Mesodermal cell (in vitro differentiated cells): ENCODE measurements at regions not wholly inside any gene's neighbourhood (a gene's known extent, or its start where the extent isn't known, plus 50 kb on each side); places are given as distances from the start of the nearest gene placed in this dataset.
A peak's percentile ranks its signal among the peaks of the same experiment; 100 is the strongest.

ENCODE experiments used
- H3K27ac ChIP-seq: 2 replicates; pipeline ENCODE4 v1.7.0; 2013; ENCODE audit warnings: mild to moderate bottlenecking, low read depth, low read length, moderate library complexity; ENCODE audit not compliant: severe bottlenecking
- H3K36me3 ChIP-seq: 2 replicates; pipeline ENCODE4 v1.7.1; 2013; ENCODE audit warnings: mild to moderate bottlenecking, low read length, moderate library complexity; ENCODE audit not compliant: control insufficient read depth, insufficient read depth
- H3K4me1 ChIP-seq: one replicate; pipeline ENCODE4 v1.7.1; 2013; ENCODE audit warnings: mild to moderate bottlenecking, low read length; ENCODE audit not compliant: insufficient read depth, control insufficient read depth, poor library complexity, severe bottlenecking
- H3K4me3 ChIP-seq: 2 replicates; pipeline ENCODE4 v1.7.0; 2013; ENCODE audit warnings: low read length, control low read depth, mild to moderate bottlenecking; ENCODE audit not compliant: insufficient read depth, poor library complexity, severe bottlenecking; ENCODE audit errors: extremely low read depth
- H3K9me3 ChIP-seq: 2 replicates; pipeline ENCODE4 v1.7.1; 2013; ENCODE audit warnings: mild to moderate bottlenecking, low read length, moderate library complexity; ENCODE audit not compliant: control insufficient read depth
- WGBS, 2 experiments: methylation state at CpG; one replicate each; pipeline ENCODE4 v1.1.5; 2013; ENCODE audit warnings: missing lambda C conversion rate in 2 of 2; ENCODE audit not compliant: insufficient coverage in 2 of 2; 5-methylcytosine and 5-hydroxymethylcytosine counted together

- Histone ChIP-seq H3K9me3 (no peaks in the 10 kb centered on the region), H3K36me3 (no peaks in the 10 kb centered on the region), H3K27ac (peak overlapping the region; percentile 92), H3K4me1 (peaks cover 62% of the 10 kb centered on the region), H3K4me3 (no peak overlapping the region)
- 86% methylated on average over 1 of the region's 2 CpGs; no CpG with 5 or more reads in 1 of the 2 experiments for WGBS, 2 experiments
Observed at GRCh38 chr10:78806681-78807221, 262.0 kb upstream of the ZMIZ1 start.

GRCh38 chr10:78807504-78808203, 261.1 kb upstream of the ZMIZ1 start:
- Histone ChIP-seq H3K4me1 (peaks cover 58% of the 10 kb centered on the region), H3K9me3 (no peaks in the 10 kb centered on the region), H3K27ac (peak overlapping the region; percentile 69), H3K36me3 (no peaks in the 10 kb centered on the region), H3K4me3 (no peak overlapping the region)
- 62 to 70% methylated on average over 7 to 8 of the region's 12 CpGs for WGBS, 2 experiments

DNA sequence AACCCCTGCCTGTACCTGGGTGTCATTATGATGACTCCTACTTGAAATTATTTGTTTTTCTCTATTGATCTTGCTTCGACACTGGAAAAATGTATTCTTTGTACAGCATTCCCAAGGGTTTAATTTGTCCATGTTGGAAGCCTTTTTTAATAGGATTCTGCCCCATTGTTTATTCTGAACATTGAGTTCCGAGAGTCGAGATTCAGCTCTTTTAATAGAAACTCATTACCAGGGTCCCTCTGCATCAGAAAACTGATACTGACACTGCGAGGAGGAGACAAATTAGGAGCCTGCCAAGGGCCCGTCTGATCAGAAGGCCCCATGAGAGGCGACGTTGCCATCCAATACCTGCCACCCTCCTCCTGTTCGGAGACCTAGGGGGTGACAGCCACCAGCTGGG, 260.5 kb upstream of the ZMIZ1 start:
- no peaks in the 10 kb centered on the region for H3K36me3 ChIP-seq
- peak overlapping the region; percentile 69 for H3K27ac ChIP-seq
- 85 to 100% methylated on average over 5 to 7 of the region's 8 CpGs for WGBS, 2 experiments
- no peaks in the 10 kb centered on the region for H3K9me3 ChIP-seq
- no peak overlapping the region for H3K4me3 ChIP-seq
- H3K4me1 ChIP-seq = peaks cover 52% of the 10 kb centered on the region

DNA sequence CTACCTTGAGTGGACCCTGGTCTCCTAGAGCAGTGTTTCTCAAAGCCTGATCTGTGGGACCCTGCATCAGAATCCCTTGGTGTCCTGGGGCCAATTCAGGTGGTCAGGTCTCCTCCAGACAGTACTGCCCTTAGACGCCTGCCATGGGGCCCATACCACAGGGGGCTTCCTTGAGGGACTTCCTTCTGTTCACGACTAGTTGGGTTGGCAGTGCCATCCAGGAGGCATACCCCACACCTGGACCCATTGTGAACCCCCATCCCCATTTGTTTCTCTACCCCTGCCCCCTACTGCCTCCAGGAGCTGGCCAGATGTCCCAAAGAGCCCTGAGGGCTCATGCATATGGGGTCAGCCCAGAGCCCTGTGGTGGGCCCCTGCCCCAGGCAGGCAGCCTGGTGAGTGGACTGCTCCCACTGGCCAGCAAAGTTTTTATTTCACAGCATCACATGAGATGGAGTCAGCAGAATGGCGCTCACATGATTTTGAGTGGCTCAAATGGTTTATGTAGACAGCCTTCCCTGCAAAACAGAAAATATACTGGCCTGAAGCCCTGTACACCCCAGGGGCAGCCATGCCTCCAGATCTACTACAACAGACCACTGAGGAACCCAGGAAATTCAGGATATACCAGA, 259.9 kb upstream of the ZMIZ1 start:
- Histone ChIP-seq H3K27ac (peak overlapping the region; percentile 69), H3K4me1 (peaks cover 47% of the 10 kb centered on the region), H3K4me3 (no peak overlapping the region), H3K36me3 (no peaks in the 10 kb centered on the region), H3K9me3 (no peaks in the 10 kb centered on the region)
- 95 to 100% methylated on average over 1 to 2 of the region's 3 CpGs for WGBS, 2 experiments

DNA sequence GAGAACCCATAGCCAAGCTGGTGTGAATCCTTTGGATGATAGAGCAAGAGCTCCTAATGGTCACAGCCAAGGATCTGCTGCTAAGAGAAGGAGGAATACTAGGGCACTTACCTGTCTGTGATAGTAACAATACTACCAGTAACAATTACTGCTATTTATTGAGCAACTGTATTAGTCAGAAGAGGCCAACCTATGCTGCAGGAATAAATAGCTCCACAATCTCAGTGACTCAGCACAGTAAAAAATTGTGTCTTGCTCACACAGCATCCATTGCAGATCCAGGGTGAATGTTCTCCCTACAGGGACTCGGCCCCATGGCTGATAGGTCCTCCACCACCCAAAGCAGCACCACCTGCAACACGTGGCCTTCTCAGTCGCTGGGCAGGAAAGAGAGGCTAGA, 257.6 kb upstream of the ZMIZ1 start:
- WGBS, 2 experiments = 100% methylated on average over 1 of the region's 3 CpGs; no CpG with 5 or more reads in 1 of the 2 experiments

DNA sequence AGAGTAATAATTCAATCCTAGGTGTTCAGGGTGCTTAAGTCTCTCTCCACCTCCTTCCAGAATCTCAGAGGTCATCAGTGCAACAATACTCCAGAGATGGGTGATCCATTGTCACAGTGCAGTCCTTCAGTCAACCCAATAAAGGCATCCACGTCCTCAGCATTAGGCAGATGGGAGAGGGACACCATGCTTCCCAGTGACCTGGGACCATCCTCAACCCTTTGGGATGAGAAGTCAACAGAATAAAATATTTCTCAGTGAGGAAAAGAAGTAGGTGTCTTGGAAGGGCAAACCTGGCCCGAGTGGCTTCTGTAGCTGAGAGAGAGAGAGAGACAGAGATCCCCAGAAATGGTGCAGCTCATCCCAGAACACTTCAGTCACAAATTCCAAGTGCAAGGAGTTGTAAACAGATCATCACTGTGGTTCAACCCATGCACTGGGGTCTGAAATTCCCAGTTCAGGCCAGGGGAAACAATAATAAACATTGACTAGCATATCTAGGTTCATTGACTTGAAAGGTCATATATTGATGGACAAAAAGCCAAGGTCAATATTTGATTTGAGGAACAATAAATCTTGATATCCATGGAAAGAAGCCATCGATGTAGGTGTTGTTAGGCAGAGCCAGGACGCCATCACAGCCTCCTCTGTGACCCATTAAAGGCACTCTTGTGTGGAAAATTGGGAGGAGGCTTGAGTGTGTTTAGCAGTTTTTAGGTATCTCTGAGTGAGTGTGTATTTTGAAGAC, 256.0 kb upstream of the ZMIZ1 start:
- Histone ChIP-seq H3K4me3 (no peak overlapping the region), H3K4me1 (peaks cover 10% of the 10 kb centered on the region), H3K27ac (no peak overlapping the region), H3K9me3 (no peaks in the 10 kb centered on the region), H3K36me3 (no peaks in the 10 kb centered on the region)
- WGBS, 2 experiments = 88 to 92% methylated on average over 2 of the region's 4 CpGs

More for the DNA sequence above, 257.6 kb upstream of the ZMIZ1 start:
- Histone ChIP-seq H3K36me3 (no peaks in the 10 kb centered on the region), H3K27ac (no peak overlapping the region), H3K9me3 (no peaks in the 10 kb centered on the region), H3K4me1 (peaks cover 26% of the 10 kb centered on the region), H3K4me3 (no peak overlapping the region)

GRCh38 chr10:78813526-78813925, 255.2 kb upstream of the ZMIZ1 start:
- 82 to 92% methylated on average over 1 of the region's 1 CpG for WGBS, 2 experiments
- Histone ChIP-seq H3K27ac (no peak overlapping the region), H3K4me3 (no peak overlapping the region), H3K36me3 (no peaks in the 10 kb centered on the region), H3K9me3 (no peaks in the 10 kb centered on the region), H3K4me1 (peaks cover 4% of the 10 kb centered on the region)

GRCh38 chr10:78813998-78814399, 254.8 kb upstream of the ZMIZ1 start:
- no peak overlapping the region for H3K27ac ChIP-seq
- 83 to 90% methylated on average over 6 of the region's 6 CpGs for WGBS, 2 experiments
- no peak overlapping the region for H3K4me3 ChIP-seq
- H3K4me1 ChIP-seq = no peaks in the 10 kb centered on the region
- H3K36me3 ChIP-seq = no peaks in the 10 kb centered on the region
- no peaks in the 10 kb centered on the region for H3K9me3 ChIP-seq

DNA sequence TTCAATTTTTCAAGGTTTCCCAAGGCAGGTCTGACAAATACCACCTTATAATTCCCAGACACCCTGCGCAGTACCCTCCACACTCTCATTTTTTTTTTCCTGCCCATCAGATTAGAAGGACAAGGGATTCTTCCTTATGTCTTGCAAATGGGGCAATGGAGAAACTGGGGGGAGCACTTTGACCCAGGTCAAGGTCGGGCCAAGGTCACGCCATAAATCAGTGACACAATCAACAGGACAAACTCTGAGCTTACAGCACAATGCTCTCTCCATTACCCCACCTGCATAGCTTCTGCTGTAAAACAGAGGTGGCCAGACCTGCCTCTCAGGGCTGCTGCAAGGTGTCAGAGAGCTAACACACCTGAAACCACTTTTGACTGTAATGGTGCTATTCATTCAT, 254.4 kb upstream of the ZMIZ1 start:
- 86% methylated on average over 2 of the region's 3 CpGs; no CpG with 5 or more reads in 1 of the 2 experiments for WGBS, 2 experiments
- Histone ChIP-seq H3K27ac (no peak overlapping the region), H3K36me3 (no peaks in the 10 kb centered on the region), H3K4me3 (no peak overlapping the region), H3K4me1 (no peaks in the 10 kb centered on the region), H3K9me3 (no peaks in the 10 kb centered on the region)

DNA sequence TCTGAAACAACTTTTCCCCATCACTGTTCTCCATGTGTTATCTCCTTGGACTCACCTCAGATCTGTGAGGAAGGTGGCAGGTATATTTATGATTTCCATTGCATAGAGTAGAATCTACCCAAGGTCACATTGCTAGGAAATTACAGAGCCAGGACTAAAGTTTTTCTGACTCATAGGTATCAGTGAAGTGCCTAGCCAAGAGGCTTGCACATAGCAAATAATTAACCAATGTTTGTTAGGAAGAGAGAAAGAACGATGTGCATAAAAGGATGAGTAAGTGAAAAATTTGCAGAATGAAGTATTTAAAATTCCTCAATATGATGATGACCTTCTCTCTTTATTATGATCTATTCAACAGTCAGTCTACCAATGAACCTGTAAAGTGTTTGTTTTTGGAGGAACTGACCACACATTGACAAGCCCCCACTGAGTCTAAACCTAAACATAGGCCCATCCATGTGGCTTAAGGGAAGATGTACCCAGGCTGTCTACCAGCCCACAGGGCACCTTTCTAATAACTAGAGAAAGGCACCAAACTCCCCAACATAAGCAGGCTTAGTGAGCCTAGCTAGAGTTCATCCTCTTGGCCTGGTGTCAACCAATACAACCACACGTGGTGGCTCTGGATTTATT, 252.9 kb upstream of the ZMIZ1 start:
- no peaks in the 10 kb centered on the region for H3K4me1 ChIP-seq
- WGBS, 2 experiments = 80 to 100% methylated on average over 1 of the region's 2 CpGs
- H3K27ac ChIP-seq = no peak overlapping the region

More for the DNA sequence above, 252.9 kb upstream of the ZMIZ1 start:
- Histone ChIP-seq H3K36me3 (no peaks in the 10 kb centered on the region), H3K9me3 (no peaks in the 10 kb centered on the region), H3K4me3 (no peak overlapping the region)
